NCI-H1436 (cell line): ENCODE measurements at regions not wholly inside any gene's neighbourhood (a gene's known extent, or its start where the extent isn't known, plus 50 kb on each side); places are given as distances from the start of the nearest gene placed in this dataset.
"Not testable (repeated sequence)": the region's sequence is repeated elsewhere in the genome, so short reads cannot be mapped to it uniquely, and the experiment has no call there.

Experiments used
- DNase-seq: peaks from one replicate; lab custom pipeline; 2025; lab: John Stamatoyannopoulos, UW

GRCh38 chr14:44385906-44386305 is 121.2 kb downstream of the FSCB start:
- no peak for DNase-seq

GRCh38 chr14:44385296-44385695 is 121.8 kb downstream of the FSCB start:
- DNase-seq = not testable (repeated sequence)

GRCh38 chr14:44384601-44385293 is 122.3 kb downstream of the FSCB start:
- not testable (repeated sequence) for DNase-seq

GRCh38 chr14:44384093-44384492 is 123.0 kb downstream of the FSCB start:
- DNase-seq = no peak

- DNase-seq = no peak
Observed at GRCh38 chr14:44383636-44384035, 123.4 kb downstream of the FSCB start.

GRCh38 chr14:44379292-44379977 is 127.6 kb downstream of the FSCB start:
- no peak for DNase-seq

GRCh38 chr14:44374906-44375305 is 132.2 kb downstream of the FSCB start:
- DNase-seq = no peak

GRCh38 chr14:44372807-44373489 is 134.1 kb downstream of the FSCB start:
- no peak for DNase-seq

- no peak for DNase-seq
Observed at GRCh38 chr14:44372231-44372630, 134.9 kb downstream of the FSCB start.

GRCh38 chr14:44370727-44371126 is 136.4 kb downstream of the FSCB start:
- no peak for DNase-seq

GRCh38 chr14:44369401-44370123 is 137.5 kb downstream of the FSCB start:
- DNase-seq = no peak

- DNase-seq = no peak
Observed at GRCh38 chr14:44361083-44361482, 146.0 kb downstream of the FSCB start.

GRCh38 chr14:44353805-44354204 is 153.3 kb downstream of the FSCB start:
- DNase-seq = no peak

- DNase-seq = no peak
Observed at GRCh38 chr14:44352201-44352600, 154.9 kb downstream of the FSCB start.

- DNase-seq = no peak
Observed at GRCh38 chr14:44347316-44347715, 159.8 kb downstream of the FSCB start.

GRCh38 chr14:44341116-44341515 is 166.0 kb downstream of the FSCB start:
- DNase-seq = no peak

- DNase-seq = no peak
Observed at GRCh38 chr14:44339862-44340261, 167.2 kb downstream of the FSCB start.

GRCh38 chr14:44339231-44339630 is 167.9 kb downstream of the FSCB start:
- DNase-seq = no peak

- DNase-seq = no peak
Observed at GRCh38 chr14:44317441-44317746, 189.7 kb downstream of the FSCB start.

- no peak for DNase-seq
Observed at GRCh38 chr14:44316647-44317440, 190.2 kb downstream of the FSCB start.

GRCh38 chr14:44309331-44309730 is 197.8 kb downstream of the FSCB start:
- no peak for DNase-seq

- no peak for DNase-seq
Observed at GRCh38 chr14:44300916-44301315, 206.2 kb downstream of the FSCB start.
